ENCODE measurements at regions not wholly inside any gene's neighbourhood (a gene's known extent, or its start where the extent isn't known, plus 50 kb on each side); places are given as distances from the start of the nearest gene placed in this dataset.
A peak's percentile ranks its signal among the peaks of the same experiment; 100 is the strongest.
"Not testable (repeated sequence)": the region's sequence is repeated elsewhere in the genome, so short reads cannot be mapped to it uniquely, and the experiment has no call there.

- no peak for DNase-seq
These were observed 154.1 kb upstream of the CXCL13 start for GRCh38 chr4:77451530-77451929.

- not testable (repeated sequence) for DNase-seq
These were observed 153.5 kb upstream of the CXCL13 start for GRCh38 chr4:77452117-77452516.

GRCh38 chr4:77453911-77454310 is 151.7 kb upstream of the CXCL13 start:
- DNase-seq: no peak

GRCh38 chr4:77454858-77455257 is 150.8 kb upstream of the CXCL13 start:
- no peak for DNase-seq

GRCh38 chr4:77464100-77464499 is 141.5 kb upstream of the CXCL13 start:
- not testable (repeated sequence) for DNase-seq

- DNase-seq: peak; percentile 61
These were observed 140.3 kb upstream of the CXCL13 start for GRCh38 chr4:77465271-77465670.

- DNase-seq: no peak
These were observed 139.2 kb upstream of the CXCL13 start for GRCh38 chr4:77466430-77466829.

- no peak for DNase-seq
These were observed 133.7 kb upstream of the CXCL13 start for GRCh38 chr4:77471821-77472495.

- no peak for DNase-seq
These were observed 132.1 kb upstream of the CXCL13 start for GRCh38 chr4:77473509-77473908.

GRCh38 chr4:77481856-77482255 is 123.8 kb upstream of the CXCL13 start:
- no peak for DNase-seq

GRCh38 chr4:77488882-77489281 is 116.7 kb upstream of the CXCL13 start:
- no peak for DNase-seq

- no peak for DNase-seq
These were observed 112.4 kb upstream of the CXCL13 start for GRCh38 chr4:77493120-77493752.

GRCh38 chr4:77493829-77494551 is 111.6 kb upstream of the CXCL13 start:
- DNase-seq: no peak

GRCh38 chr4:77496457-77496856 is 109.2 kb upstream of the CXCL13 start:
- no peak for DNase-seq

- DNase-seq: no peak
These were observed 104.8 kb upstream of the CXCL13 start for GRCh38 chr4:77500801-77501200.

- no peak for DNase-seq
These were observed 104.4 kb upstream of the CXCL13 start for GRCh38 chr4:77501240-77501639.

- DNase-seq: no peak
These were observed 103.8 kb upstream of the CXCL13 start for GRCh38 chr4:77501851-77502250.

GRCh38 chr4:77504407-77504806 is 101.2 kb upstream of the CXCL13 start:
- no peak for DNase-seq

GRCh38 chr4:77505275-77505957 is 100.2 kb upstream of the CXCL13 start:
- no peak for DNase-seq

- DNase-seq: no peak
These were observed 99.7 kb upstream of the CXCL13 start for GRCh38 chr4:77505958-77506319.

GRCh38 chr4:77510367-77510766 is 95.3 kb upstream of the CXCL13 start:
- DNase-seq: no peak

- DNase-seq: no peak
These were observed 80.1 kb upstream of the CXCL13 start for GRCh38 chr4:77525538-77525937.

- DNase-seq: not testable (repeated sequence)
These were observed 77.7 kb upstream of the CXCL13 start for GRCh38 chr4:77527900-77528299.

- no peak for DNase-seq
These were observed 67.5 kb upstream of the CXCL13 start for GRCh38 chr4:77538144-77538543.
